H1 (cell line): ENCODE measurements at regions not wholly inside any gene's neighbourhood (a gene's known extent, or its start where the extent isn't known, plus 50 kb on each side); places are given as distances from the start of the nearest gene placed in this dataset.

Source experiments
- ATF3 ChIP-seq: IDR thresholded peaks from 2 replicates; pipeline ENCODE4 v1.6.1; 2011; ENCODE audit warnings: low read depth, mild to moderate bottlenecking, low read length; ENCODE audit not compliant: insufficient read depth
- CHD7 ChIP-seq: fragments of 300-600 bp; sonication (generic); IDR thresholded peaks from 2 replicates; pipeline ENCODE4 v1.7.1; 2012; ENCODE audit warnings: low read length, moderate library complexity, mild to moderate bottlenecking, inconsistent platforms; ENCODE audit not compliant: insufficient replicate concordance
- EZH2 ChIP-seq: fragments of 200-600 bp; sonication (generic); IDR thresholded peaks from 2 replicates; pipeline ENCODE4 v1.7.1; 2012; ENCODE audit warnings: low read depth, mild to moderate bottlenecking, moderate library complexity, low read length, inconsistent platforms; ENCODE audit not compliant: severe bottlenecking
- GABPA ChIP-seq: IDR thresholded peaks from 2 replicates; pipeline ENCODE4 v1.6.1; 2011; ENCODE audit warnings: mild to moderate bottlenecking, low read length, moderate library complexity, borderline replicate concordance; ENCODE audit not compliant: insufficient read depth
- KDM1A ChIP-seq: fragments of 200-600, 300-600 bp; sonication (generic); IDR thresholded peaks from 2 replicates; pipeline ENCODE4 v1.7.1; 2016; ENCODE audit warnings: mild to moderate bottlenecking, low read length, borderline replicate concordance
- RNF2 ChIP-seq: fragments of 200-900, 300-1000 bp; sonication (generic); IDR thresholded peaks from 2 replicates; pipeline ENCODE4 v1.7.1; 2016; ENCODE audit warnings: borderline replicate concordance, low read depth, mild to moderate bottlenecking, antibody characterized with exemption, low read length; ENCODE audit not compliant: poor library complexity, severe bottlenecking; ENCODE audit errors: missing control alignments
- SAP30 ChIP-seq: fragments of 300-600 bp; sonication (generic); IDR thresholded peaks from 2 replicates; pipeline ENCODE4 v1.7.1; 2012; ENCODE audit warnings: low read length, moderate library complexity, mild to moderate bottlenecking, inconsistent platforms; ENCODE audit not compliant: insufficient read depth, insufficient replicate concordance
- SP2 ChIP-seq: IDR thresholded peaks from 2 replicates; pipeline ENCODE4 v1.6.1; 2012; ENCODE audit warnings: mild to moderate bottlenecking, low read length, inconsistent platforms
- TEAD4 ChIP-seq: IDR thresholded peaks from 2 replicates; pipeline ENCODE4 v1.6.1; 2012; ENCODE audit warnings: low read depth, low read length, inconsistent platforms, mixed read lengths

GRCh38 chr3:188104050-188104449 is 49.9 kb upstream of the LPP start (continued):
- no peak for TF ChIP-seq CHD7
- TF ChIP-seq GABPA: no peak
- TF ChIP-seq ATF3: no peak
- TF ChIP-seq SP2: no peak
- no peak for TF ChIP-seq TEAD4
- no peak for TF ChIP-seq SAP30
- TF ChIP-seq KDM1A: no peak
- TF ChIP-seq RNF2: no peak
- no peak for TF ChIP-seq EZH2
